ENCODE measurements at regions not wholly inside any gene's neighbourhood (a gene's known extent, or its start where the extent isn't known, plus 50 kb on each side); places are given as distances from the start of the nearest gene placed in this dataset.
"Not testable (repeated sequence)": the region's sequence is repeated elsewhere in the genome, so short reads cannot be mapped to it uniquely, and the experiment has no call there.

- no peak for DNase-seq (ENCODE audit: low spot score)
These were observed 57.0 kb downstream of the RASL11A start for GRCh38 chr13:27327633-27328032.

- DNase-seq (ENCODE audit: low spot score) = no peak
These were observed 58.6 kb downstream of the RASL11A start for GRCh38 chr13:27329210-27329609.

GRCh38 chr13:27334774-27335435 is 64.3 kb downstream of the RASL11A start:
- no peak for DNase-seq (ENCODE audit: low spot score)

- no peak for DNase-seq (ENCODE audit: low spot score)
These were observed 65.5 kb downstream of the RASL11A start for GRCh38 chr13:27336014-27336673.

GRCh38 chr13:27338207-27338606 is 67.6 kb downstream of the RASL11A start:
- DNase-seq (ENCODE audit: low spot score) = no peak

GRCh38 chr13:27338816-27339215 is 68.2 kb downstream of the RASL11A start:
- no peak for DNase-seq (ENCODE audit: low spot score)

GRCh38 chr13:27339299-27339698 is 68.7 kb downstream of the RASL11A start:
- DNase-seq (ENCODE audit: low spot score) = peak; percentile 16

- DNase-seq (ENCODE audit: low spot score) = no peak
These were observed 71.0 kb downstream of the RASL11A start for GRCh38 chr13:27341616-27342015.

GRCh38 chr13:27347211-27347772 is 76.7 kb downstream of the RASL11A start:
- no peak for DNase-seq (ENCODE audit: low spot score)

- no peak for DNase-seq (ENCODE audit: low spot score)
These were observed 76.0 kb upstream of the GTF3A start for GRCh38 chr13:27348461-27348860.

- DNase-seq (ENCODE audit: low spot score) = no peak
These were observed 75.0 kb upstream of the GTF3A start for GRCh38 chr13:27349458-27349857.

GRCh38 chr13:27350825-27351224 is 73.6 kb upstream of the GTF3A start:
- DNase-seq (ENCODE audit: low spot score) = not testable (repeated sequence)

GRCh38 chr13:27352698-27353097 is 71.7 kb upstream of the GTF3A start:
- no peak for DNase-seq (ENCODE audit: low spot score)

GRCh38 chr13:27353166-27353583 is 71.2 kb upstream of the GTF3A start:
- DNase-seq (ENCODE audit: low spot score) = no peak

- DNase-seq (ENCODE audit: low spot score) = no peak
These were observed 70.7 kb upstream of the GTF3A start for GRCh38 chr13:27353708-27354107.

GRCh38 chr13:27354379-27354778 is 70.0 kb upstream of the GTF3A start:
- no peak for DNase-seq (ENCODE audit: low spot score)

- no peak for DNase-seq (ENCODE audit: low spot score)
These were observed 68.5 kb upstream of the GTF3A start for GRCh38 chr13:27355894-27356293.

- no peak for DNase-seq (ENCODE audit: low spot score)
These were observed 66.0 kb upstream of the GTF3A start for GRCh38 chr13:27358420-27358819.

- DNase-seq (ENCODE audit: low spot score) = peak; percentile 65
These were observed 65.1 kb upstream of the GTF3A start for GRCh38 chr13:27359199-27359821.

GRCh38 chr13:27360562-27360961 is 63.9 kb upstream of the GTF3A start:
- no peak for DNase-seq (ENCODE audit: low spot score)

- DNase-seq (ENCODE audit: low spot score) = peak; percentile 86
These were observed 62.2 kb upstream of the GTF3A start for GRCh38 chr13:27362064-27362751.

GRCh38 chr13:27363637-27364036 is 60.8 kb upstream of the GTF3A start:
- DNase-seq (ENCODE audit: low spot score) = not testable (repeated sequence)
